ENCODE measurements at regions not wholly inside any gene's neighbourhood (a gene's known extent, or its start where the extent isn't known, plus 50 kb on each side); places are given as distances from the start of the nearest gene placed in this dataset.

DNA sequence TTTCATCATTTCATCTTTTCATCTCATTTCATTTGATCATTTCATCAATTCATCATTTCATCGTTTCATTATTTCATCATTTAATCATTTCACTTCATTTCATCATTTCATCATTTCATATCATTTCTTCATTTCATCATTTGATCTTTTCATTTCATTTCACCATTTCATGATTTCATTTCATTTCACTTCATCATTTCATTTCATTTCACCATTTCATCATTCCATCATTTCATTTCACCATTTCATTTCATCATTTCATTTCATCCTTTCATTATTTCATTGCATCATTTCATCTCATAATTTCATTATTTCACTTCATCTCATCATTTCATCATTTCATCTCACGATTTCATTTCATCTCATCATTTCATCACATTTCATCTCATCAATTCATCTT, 127.8 kb downstream of the ANKRD30BL start:
- TF ChIP-seq CTCF (IDR thresholded peaks at IDR 0.05; ENCODE audit: low read depth, low read length, missing input control) (no peak), JUND (IDR thresholded peaks at IDR 0.05) (no peak), EGR1 (IDR thresholded peaks at IDR 0.05; ENCODE audit: low read depth in 2 of 2) (no peak), FOXA1 (IDR thresholded peaks at IDR 0.05) (no peak), MAX (IDR thresholded peaks at IDR 0.05) (no peak), GABPA (IDR thresholded peaks at IDR 0.05 in 1 of 2, conservative IDR thresholded peaks at IDR 0.05 in 1 of 2) (no peak), YY1 (IDR thresholded peaks at IDR 0.05) (no peak), RAD21 (IDR thresholded peaks at IDR 0.05) (no peak), RXRA (IDR thresholded peaks at IDR 0.05) (no peak)

All from liver (tissue), 3 donors.